Effector CD8-positive, alpha-beta T cell (primary cell): ENCODE measurements at regions not wholly inside any gene's neighbourhood (a gene's known extent, or its start where the extent isn't known, plus 50 kb on each side); places are given as distances from the start of the nearest gene placed in this dataset.
"Not testable (repeated sequence)": the region's sequence is repeated elsewhere in the genome, so short reads cannot be mapped to it uniquely, and the experiment has no call there.

Experiments used
- DNase-seq: peaks from one replicate; lab custom pipeline; 2025; lab: John Stamatoyannopoulos, UW

GRCh38 chr14:83184531-83184930 lies 1650.9 kb upstream of the SEL1L start:
- DNase-seq, result no peak

- not testable (repeated sequence) for DNase-seq
Measured at GRCh38 chr14:83188311-83188710, 1654.7 kb upstream of the SEL1L start.

- no peak for DNase-seq
Measured at GRCh38 chr14:83196236-83196635, 1662.6 kb upstream of the SEL1L start.

- DNase-seq, result no peak
Measured at GRCh38 chr14:83197271-83197670, 1663.6 kb upstream of the SEL1L start.

- no peak for DNase-seq
Measured at GRCh38 chr14:83207550-83207949, 1673.9 kb upstream of the SEL1L start.

- DNase-seq, result no peak
Measured at GRCh38 chr14:83208341-83208740, 1674.7 kb upstream of the SEL1L start.

GRCh38 chr14:83217492-83217891 lies 1683.8 kb upstream of the SEL1L start:
- no peak for DNase-seq

GRCh38 chr14:83247924-83248639 lies 1714.4 kb upstream of the SEL1L start:
- no peak for DNase-seq

- DNase-seq, result no peak
Measured at GRCh38 chr14:83251402-83251801, 1717.7 kb upstream of the SEL1L start.

GRCh38 chr14:83253870-83254269 lies 1720.2 kb upstream of the SEL1L start:
- no peak for DNase-seq

GRCh38 chr14:83255015-83255726 lies 1721.5 kb upstream of the SEL1L start:
- DNase-seq, result no peak

GRCh38 chr14:83255727-83256090 lies 1722.1 kb upstream of the SEL1L start:
- DNase-seq, result no peak

- no peak for DNase-seq
Measured at GRCh38 chr14:83257466-83258439, 1724.1 kb upstream of the SEL1L start.

- DNase-seq, result no peak
Measured at GRCh38 chr14:83260751-83261150, 1727.1 kb upstream of the SEL1L start.

GRCh38 chr14:83269583-83269982 lies 1735.9 kb upstream of the SEL1L start:
- no peak for DNase-seq

GRCh38 chr14:83271663-83272062 lies 1738.0 kb upstream of the SEL1L start:
- no peak for DNase-seq

GRCh38 chr14:83280719-83281118 lies 1747.1 kb upstream of the SEL1L start:
- DNase-seq, result no peak

GRCh38 chr14:83282706-83283105 lies 1749.1 kb upstream of the SEL1L start:
- no peak for DNase-seq

- DNase-seq, result no peak
Measured at GRCh38 chr14:83287300-83287699, 1753.6 kb upstream of the SEL1L start.

GRCh38 chr14:83289390-83289789 lies 1755.7 kb upstream of the SEL1L start:
- DNase-seq, result no peak

- no peak for DNase-seq
Measured at GRCh38 chr14:83289896-83290295, 1756.2 kb upstream of the SEL1L start.

GRCh38 chr14:83290447-83290846 lies 1756.8 kb upstream of the SEL1L start:
- no peak for DNase-seq
